ENCODE measurements at regions not wholly inside any gene's neighbourhood (a gene's known extent, or its start where the extent isn't known, plus 50 kb on each side); places are given as distances from the start of the nearest gene placed in this dataset.

GRCh38 chr3:159804726-159805410 is 183.8 kb upstream of the IL12A start:
- H3K4me3 ChIP-seq (ENCODE audit: low read length) = no peak overlapping the region
- TF ChIP-seq CTCF (IDR thresholded peaks at IDR 0.05; ENCODE audit: insufficient read depth, low read depth, low read length, missing control alignments) = peak; percentile 99
- DNase-seq (ENCODE audit: low read depth) = peak; percentile 90

- no peak for DNase-seq (ENCODE audit: low read depth)
- no peak for TF ChIP-seq CTCF (IDR thresholded peaks at IDR 0.05; ENCODE audit: insufficient read depth, low read depth, low read length, missing control alignments)
- H3K4me3 ChIP-seq (ENCODE audit: low read length) = no peak overlapping the region
These were observed 183.2 kb upstream of the IL12A start for GRCh38 chr3:159805411-159805772.

- no peak for TF ChIP-seq CTCF (IDR thresholded peaks at IDR 0.05; ENCODE audit: insufficient read depth, low read depth, low read length, missing control alignments)
- DNase-seq (ENCODE audit: low read depth) = no peak
- H3K4me3 ChIP-seq (ENCODE audit: low read length) = no peak overlapping the region
These were observed 182.2 kb upstream of the IL12A start for GRCh38 chr3:159806412-159806811.

- no peak for TF ChIP-seq CTCF (IDR thresholded peaks at IDR 0.05; ENCODE audit: insufficient read depth, low read depth, low read length, missing control alignments)
- DNase-seq (ENCODE audit: low read depth) = peak; percentile 77
- no peak overlapping the region for H3K4me3 ChIP-seq (ENCODE audit: low read length)
These were observed 181.2 kb upstream of the IL12A start for GRCh38 chr3:159807137-159808040.

- no peak for TF ChIP-seq CTCF (IDR thresholded peaks at IDR 0.05; ENCODE audit: insufficient read depth, low read depth, low read length, missing control alignments)
These were observed 174.7 kb upstream of the IL12A start for GRCh38 chr3:159813822-159814531.

GRCh38 chr3:159816512-159816911 is 172.1 kb upstream of the IL12A start:
- no peak overlapping the region for H3K4me3 ChIP-seq (ENCODE audit: low read length)
- no peak for TF ChIP-seq CTCF (IDR thresholded peaks at IDR 0.05; ENCODE audit: insufficient read depth, low read depth, low read length, missing control alignments)
- DNase-seq (ENCODE audit: low read depth) = no peak

More at GRCh38 chr3:159813822-159814531, 174.7 kb upstream of the IL12A start:
- peak; percentile 92 for DNase-seq (ENCODE audit: low read depth)
- no peak overlapping the region for H3K4me3 ChIP-seq (ENCODE audit: low read length)
